ENCODE measurements at regions not wholly inside any gene's neighbourhood (a gene's known extent, or its start where the extent isn't known, plus 50 kb on each side); places are given as distances from the start of the nearest gene placed in this dataset.

- no peaks in the 10 kb centered on the region for H3K4me1 ChIP-seq
- H3K27me3 ChIP-seq, result no peaks in the 10 kb centered on the region
- H3K27ac ChIP-seq, result no peak overlapping the region
- no peak for TF ChIP-seq CTCF (IDR thresholded peaks at IDR 0.05)
- H3K9ac ChIP-seq (ENCODE audit: low read depth in 2 of 2, low read length in 2 of 2), result no peak overlapping the region
- H3K36me3 ChIP-seq, result no peaks in the 10 kb centered on the region
- no peak overlapping the region for H3K4me3 ChIP-seq
- intact Hi-C loops (cut with DNase I), result no loop called here
- no peak for DNase-seq
- no peaks in the 10 kb centered on the region for H3K9me3 ChIP-seq
Measured at GRCh38 chr1:66435541-66435940, 98.4 kb upstream of the SGIP1 start.

- DNase-seq, result no peak
- H3K27ac ChIP-seq, result no peak overlapping the region
Measured at GRCh38 chr1:66436378-66437135, 97.4 kb upstream of the SGIP1 start.

GRCh38 chr1:66437136-66437401 lies 96.9 kb upstream of the SGIP1 start:
- no peak overlapping the region for H3K4me3 ChIP-seq
- TF ChIP-seq CTCF (IDR thresholded peaks at IDR 0.05), result no peak
- H3K36me3 ChIP-seq, result no peaks in the 10 kb centered on the region
- H3K4me1 ChIP-seq, result no peaks in the 10 kb centered on the region
- no peak overlapping the region for H3K27ac ChIP-seq
- H3K9ac ChIP-seq (ENCODE audit: low read depth in 2 of 2, low read length in 2 of 2), result no peak overlapping the region
- no peaks in the 10 kb centered on the region for H3K27me3 ChIP-seq
- intact Hi-C loops (cut with DNase I), result no loop called here
- no peak for DNase-seq
- no peaks in the 10 kb centered on the region for H3K9me3 ChIP-seq

More at GRCh38 chr1:66436378-66437135, 97.4 kb upstream of the SGIP1 start:
- TF ChIP-seq CTCF (IDR thresholded peaks at IDR 0.05), result no peak
- no peak overlapping the region for H3K9ac ChIP-seq (ENCODE audit: low read depth in 2 of 2, low read length in 2 of 2)
- intact Hi-C loops (cut with DNase I), result no loop called here
- no peaks in the 10 kb centered on the region for H3K4me1 ChIP-seq
- H3K27me3 ChIP-seq, result no peaks in the 10 kb centered on the region
- H3K9me3 ChIP-seq, result no peaks in the 10 kb centered on the region
- H3K36me3 ChIP-seq, result no peaks in the 10 kb centered on the region
- no peak overlapping the region for H3K4me3 ChIP-seq

- H3K9me3 ChIP-seq, result no peaks in the 10 kb centered on the region
- H3K36me3 ChIP-seq, result no peaks in the 10 kb centered on the region
- no peaks in the 10 kb centered on the region for H3K4me1 ChIP-seq
- H3K27me3 ChIP-seq, result no peaks in the 10 kb centered on the region
- no peak overlapping the region for H3K4me3 ChIP-seq
- TF ChIP-seq CTCF (IDR thresholded peaks at IDR 0.05), result no peak
- DNase-seq, result no peak
- intact Hi-C loops (cut with DNase I), result no loop called here
- no peak overlapping the region for H3K9ac ChIP-seq (ENCODE audit: low read depth in 2 of 2, low read length in 2 of 2)
- H3K27ac ChIP-seq, result no peak overlapping the region
Measured at GRCh38 chr1:66438062-66438461, 95.9 kb upstream of the SGIP1 start.

- no peaks in the 10 kb centered on the region for H3K27me3 ChIP-seq
- no peak overlapping the region for H3K9ac ChIP-seq (ENCODE audit: low read depth in 2 of 2, low read length in 2 of 2)
- no peak for TF ChIP-seq CTCF (IDR thresholded peaks at IDR 0.05)
- intact Hi-C loops (cut with DNase I), result no loop called here
- H3K27ac ChIP-seq, result no peak overlapping the region
- no peaks in the 10 kb centered on the region for H3K36me3 ChIP-seq
- H3K4me3 ChIP-seq, result no peak overlapping the region
- DNase-seq, result no peak
- no peaks in the 10 kb centered on the region for H3K4me1 ChIP-seq
- H3K9me3 ChIP-seq, result no peaks in the 10 kb centered on the region
Measured at GRCh38 chr1:66438501-66438900, 95.5 kb upstream of the SGIP1 start.
